ENCODE measurements at regions not wholly inside any gene's neighbourhood (a gene's known extent, or its start where the extent isn't known, plus 50 kb on each side); places are given as distances from the start of the nearest gene placed in this dataset.

GRCh38 chr10:109282510-109282909, 640.8 kb downstream of the XPNPEP1 start:
- H3K27me3 ChIP-seq (ENCODE audit: control insufficient read depth in 4 of 4, insufficient read depth in 4 of 4, low read length in 3 of 4) = peaks cover 0 to 2% (median 0%) of the 10 kb centered on the region in 4 donors
- no peak overlapping the region for H3K9ac ChIP-seq (ENCODE audit: low read depth in 1 of 2, low read length in 2 of 2)
- no peaks in the 10 kb centered on the region for H3K36me3 ChIP-seq (ENCODE audit: control insufficient read depth in 4 of 4, insufficient read depth in 3 of 4, low read depth in 1 of 4, low read length in 3 of 4)
- no peaks in the 10 kb centered on the region for H3K4me1 ChIP-seq (ENCODE audit: control insufficient read depth in 4 of 4, insufficient read depth in 4 of 4, low read length in 3 of 4)
- no peak for TF ChIP-seq TAF1 (conservative IDR thresholded peaks at IDR 0.05)
- peak; percentile 12 for TF ChIP-seq NR2F2 (IDR thresholded peaks at IDR 0.05)
- no peak overlapping the region for H3K27ac ChIP-seq (ENCODE audit: low read depth in 1 of 2, low read length in 2 of 2)
- no peak overlapping the region for H3K4me3 ChIP-seq (ENCODE audit: low read depth in 1 of 3, low read length in 3 of 3)
- no peak for DNase-seq (ENCODE audit: low spot score)
- no peaks in the 10 kb centered on the region for H3K9me3 ChIP-seq (ENCODE audit: control insufficient read depth in 4 of 4, low read length in 3 of 4)

GRCh38 chr10:109281347-109281746, 642.0 kb downstream of the XPNPEP1 start:
- no peaks in the 10 kb centered on the region for H3K36me3 ChIP-seq (ENCODE audit: control insufficient read depth in 4 of 4, insufficient read depth in 3 of 4, low read depth in 1 of 4, low read length in 3 of 4)
- H3K4me1 ChIP-seq (ENCODE audit: control insufficient read depth in 4 of 4, insufficient read depth in 4 of 4, low read length in 3 of 4) = no peaks in the 10 kb centered on the region
- H3K4me3 ChIP-seq (ENCODE audit: low read depth in 1 of 3, low read length in 3 of 3) = no peak overlapping the region
- no peak for TF ChIP-seq EGR1 (IDR thresholded peaks at IDR 0.05; ENCODE audit: low read depth in 2 of 2)
- no peak for TF ChIP-seq ATF3 (IDR thresholded peaks at IDR 0.05)
- no peak for TF ChIP-seq HNF4G (IDR thresholded peaks at IDR 0.05)
- TF ChIP-seq CTCF (IDR thresholded peaks at IDR 0.05; ENCODE audit: low read depth, low read length, missing input control) = no peak
- no peak for TF ChIP-seq YY1 (IDR thresholded peaks at IDR 0.05)
- no peak for TF ChIP-seq RXRA (IDR thresholded peaks at IDR 0.05)
- TF ChIP-seq FOXA2 (IDR thresholded peaks at IDR 0.05) = no peak
- H3K9me3 ChIP-seq (ENCODE audit: control insufficient read depth in 4 of 4, low read length in 3 of 4) = no peaks in the 10 kb centered on the region
- H3K27me3 ChIP-seq (ENCODE audit: control insufficient read depth in 4 of 4, insufficient read depth in 4 of 4, low read length in 3 of 4) = peaks cover 0 to 2% (median 0%) of the 10 kb centered on the region in 4 donors
- no peak overlapping the region for H3K9ac ChIP-seq (ENCODE audit: low read depth in 1 of 2, low read length in 2 of 2)
- no peak overlapping the region for H3K27ac ChIP-seq (ENCODE audit: low read depth in 1 of 2, low read length in 2 of 2)
- 84% methylated on average over 1 of the region's 1 CpG for WGBS
- DNase-seq (ENCODE audit: low spot score) = no peak

GRCh38 chr10:109280837-109281236, 642.5 kb downstream of the XPNPEP1 start:
- Histone ChIP-seq H3K36me3 (ENCODE audit: control insufficient read depth in 4 of 4, insufficient read depth in 3 of 4, low read depth in 1 of 4, low read length in 3 of 4) (no peaks in the 10 kb centered on the region), H3K27ac (ENCODE audit: low read depth in 1 of 2, low read length in 2 of 2) (no peak overlapping the region), H3K4me3 (ENCODE audit: low read depth in 1 of 3, low read length in 3 of 3) (no peak overlapping the region), H3K9ac (ENCODE audit: low read depth in 1 of 2, low read length in 2 of 2) (no peak overlapping the region), H3K4me1 (ENCODE audit: control insufficient read depth in 4 of 4, insufficient read depth in 4 of 4, low read length in 3 of 4) (no peaks in the 10 kb centered on the region), H3K27me3 (ENCODE audit: control insufficient read depth in 4 of 4, insufficient read depth in 4 of 4, low read length in 3 of 4) (peaks cover 0 to 2% (median 0%) of the 10 kb centered on the region in 4 donors), H3K9me3 (ENCODE audit: control insufficient read depth in 4 of 4, low read length in 3 of 4) (no peaks in the 10 kb centered on the region)
- no peak for TF ChIP-seq NR2F2 (IDR thresholded peaks at IDR 0.05)
- no peak for TF ChIP-seq TAF1 (conservative IDR thresholded peaks at IDR 0.05)
- no peak for TF ChIP-seq GABPA (IDR thresholded peaks at IDR 0.05 in 1 of 2, conservative IDR thresholded peaks at IDR 0.05 in 1 of 2)
- TF ChIP-seq ZBTB33 (IDR thresholded peaks at IDR 0.05) = no peak
- TF ChIP-seq HNF4A (conservative IDR thresholded peaks at IDR 0.05) = no peak
- TF ChIP-seq ATF3 (IDR thresholded peaks at IDR 0.05) = no peak
- no peak for TF ChIP-seq MAX (IDR thresholded peaks at IDR 0.05)
- no peak for TF ChIP-seq RXRA (IDR thresholded peaks at IDR 0.05)
- TF ChIP-seq FOXA1 (IDR thresholded peaks at IDR 0.05) = no peak
- no peak for TF ChIP-seq CTCF (IDR thresholded peaks at IDR 0.05; ENCODE audit: low read depth, low read length, missing input control)
- TF ChIP-seq REST (IDR thresholded peaks at IDR 0.05) = no peak
- TF ChIP-seq HNF4G (IDR thresholded peaks at IDR 0.05) = no peak
- no peak for TF ChIP-seq RAD21 (IDR thresholded peaks at IDR 0.05)
- TF ChIP-seq FOXA2 (IDR thresholded peaks at IDR 0.05) = no peak
- TF ChIP-seq YY1 (IDR thresholded peaks at IDR 0.05) = no peak
- no peak for TF ChIP-seq SP1 (IDR thresholded peaks at IDR 0.05)
- TF ChIP-seq EGR1 (IDR thresholded peaks at IDR 0.05; ENCODE audit: low read depth in 2 of 2) = no peak
- no peak for TF ChIP-seq JUND (IDR thresholded peaks at IDR 0.05)
- no peak for DNase-seq (ENCODE audit: low spot score)
- WGBS = 80% methylated on average over 8 of the region's 8 CpGs

Data from liver (tissue), 8 donors.